H1 (cell line): ENCODE measurements at regions not wholly inside any gene's neighbourhood (a gene's known extent, or its start where the extent isn't known, plus 50 kb on each side); places are given as distances from the start of the nearest gene placed in this dataset.

Experiments
- CTCF ChIP-seq, 3 experiments: IDR thresholded peaks; 1 replicate in 2 of 3; 2 replicates in 1 of 3; pipeline versions ENCODE4 v1.5.1 to v1.6.1; 2011; ENCODE audit warnings: low read length in 3 of 3, mild to moderate bottlenecking in 3 of 3, inconsistent platforms in 2 of 3, low read depth in 1 of 3, moderate library complexity in 1 of 3; ENCODE audit not compliant: insufficient read depth in 1 of 3; ENCODE audit errors: control extremely low read depth in 1 of 3
- MAX ChIP-seq: IDR thresholded peaks from 2 replicates; pipeline ENCODE4 v1.6.1; 2012; ENCODE audit warnings: inconsistent platforms
- POLR2AphosphoS5 ChIP-seq: IDR thresholded peaks from 2 replicates; pipeline ENCODE4 v1.6.1; 2011; ENCODE audit warnings: low read depth, low read length
- TAF7 ChIP-seq: optimal IDR thresholded peaks from 2 replicates; pipeline ENCODE3; 2011; ENCODE audit warnings: low read depth, mild to moderate bottlenecking, inconsistent platforms, low read length, moderate library complexity, borderline replicate concordance
- USF2 ChIP-seq: IDR thresholded peaks from 2 replicates; pipeline ENCODE4 v1.6.1; 2011; ENCODE audit warnings: low read length, improper control_type of control experiment

- TF ChIP-seq CTCF (IDR thresholded peaks at IDR 0.05; ENCODE audit: control extremely low read depth in 1 of 3, insufficient read depth in 1 of 3, low read depth in 1 of 3, low read length in 3 of 3) (no peak), POLR2AphosphoS5 (no peak), MAX (no peak), USF2 (no peak), TAF7 (no peak)
These were observed 1576.9 kb upstream of the SPRY2 start for GRCh38 chr13:81917810-81918209.
